GM23338 (cell line): ENCODE measurements at regions not wholly inside any gene's neighbourhood (a gene's known extent, or its start where the extent isn't known, plus 50 kb on each side); places are given as distances from the start of the nearest gene placed in this dataset.

ENCODE experiments used
- ATAC-seq: fragments of 200-7000 bp; cut with Tn5 transposase; 3 replicates; pipeline ENCODE4 v1.9.1; 2020
- DNase-seq: peaks from one replicate; pipeline ENCODE4 v3.0.0-alpha.2; 2015; ENCODE audit warnings: low spot score
- H2AFZ ChIP-seq: fragments of 200-600 bp; sonication (generic); 2 replicates; pipeline ENCODE4 v1.8.0; 2016; ENCODE audit warnings: antibody characterized with exemption, mild to moderate bottlenecking, moderate library complexity
- H3F3A ChIP-seq: fragments of 200-600 bp; sonication (generic); replicated peaks from 2 replicates; pipeline ENCODE4 v1.8.0; 2017; ENCODE audit warnings: antibody characterized with exemption, mixed run types, low read depth
- H3K27ac ChIP-seq: fragments of 200-600 bp; sonication (generic); 2 replicates; pipeline ENCODE4 v1.6.1; 2016; ENCODE audit warnings: low read depth
- H3K27me3 ChIP-seq: fragments of 200-600 bp; sonication (generic); 2 replicates; pipeline ENCODE4 v1.8.0; 2016; ENCODE audit warnings: mild to moderate bottlenecking, mixed run types, moderate library complexity; ENCODE audit not compliant: insufficient read depth
- H3K36me3 ChIP-seq: fragments of 200-600 bp; sonication (generic); 2 replicates; pipeline ENCODE4 v1.8.0; 2016; ENCODE audit warnings: mild to moderate bottlenecking; ENCODE audit not compliant: insufficient read depth
- H3K4me1 ChIP-seq: fragments of 200-600 bp; sonication (generic); 2 replicates; pipeline ENCODE4 v1.8.0; 2016; ENCODE audit warnings: mild to moderate bottlenecking, moderate library complexity; ENCODE audit not compliant: insufficient read depth
- H3K4me2 ChIP-seq: fragments of 200-600 bp; sonication (generic); 2 replicates; pipeline ENCODE4 v1.7.1; 2017; ENCODE audit warnings: mixed run types
- H3K4me3 ChIP-seq: fragments of 200-600 bp; sonication (generic); 2 replicates; pipeline ENCODE4 v1.6.1; 2016; ENCODE audit warnings: mixed run types
- H3K79me2 ChIP-seq: fragments of 200-600 bp; sonication (generic); replicated peaks from 2 replicates; pipeline ENCODE4 v1.8.0; 2017; ENCODE audit warnings: mild to moderate bottlenecking; ENCODE audit not compliant: insufficient read depth
- H3K9me2 ChIP-seq: fragments of 200-600 bp; sonication (generic); 2 replicates; pipeline ENCODE4 v1.8.0; 2017; ENCODE audit not compliant: insufficient read depth
- H4K20me1 ChIP-seq: fragments of 200-600 bp; sonication (generic); replicated peaks from 2 replicates; pipeline ENCODE4 v1.8.0; 2017; ENCODE audit warnings: mild to moderate bottlenecking; ENCODE audit not compliant: insufficient read depth
- H3K27ac Mint-ChIP-seq: 2 replicates; pipeline ENCODE4 v1.8.0; 2020; ENCODE audit warnings: inconsistent platforms, mild to moderate bottlenecking, moderate library complexity, mixed read lengths
- H3K27me3 Mint-ChIP-seq: 3 replicates; pipeline ENCODE4 v1.8.0; 2022; ENCODE audit warnings: low read depth, mild to moderate bottlenecking, moderate library complexity, mixed read lengths, inconsistent platforms; ENCODE audit not compliant: insufficient read depth, poor library complexity
- H3K36me3 Mint-ChIP-seq: 3 replicates; pipeline ENCODE4 v1.8.0; 2021; ENCODE audit warnings: low read depth, mild to moderate bottlenecking, inconsistent platforms, moderate library complexity, mixed read lengths
- H3K4me1 Mint-ChIP-seq: 3 replicates; pipeline ENCODE4 v1.8.0; 2020; ENCODE audit warnings: mild to moderate bottlenecking, inconsistent platforms, mixed read lengths
- H3K4me3 Mint-ChIP-seq: 3 replicates; pipeline ENCODE4 v1.8.0; 2021; ENCODE audit warnings: moderate library complexity, mild to moderate bottlenecking, inconsistent platforms, mixed read lengths
- H3K9me3 Mint-ChIP-seq: 3 replicates; pipeline ENCODE4 v1.8.0; 2020; ENCODE audit warnings: moderate library complexity, mild to moderate bottlenecking, inconsistent platforms, mixed read lengths
- EZH2phosphoT487 ChIP-seq: fragments of 200-600 bp; sonication (generic); IDR thresholded peaks from one replicate; pipeline ENCODE4 v1.8.1; 2018; ENCODE audit warnings: antibody characterized with exemption; ENCODE audit not compliant: unreplicated experiment
- JUNB ChIP-seq: IDR thresholded peaks from one replicate; pipeline ENCODE4 v1.6.1; 2016; ENCODE audit warnings: antibody characterized with exemption; ENCODE audit not compliant: unreplicated experiment
- POLR2AphosphoS5 ChIP-seq: IDR thresholded peaks from 2 replicates; pipeline ENCODE4 v1.6.1; 2016; ENCODE audit warnings: antibody characterized with exemption, low read depth
- STAT1 ChIP-seq: IDR thresholded peaks from one replicate; pipeline ENCODE4 v1.6.1; 2016; ENCODE audit warnings: antibody characterized with exemption; ENCODE audit not compliant: unreplicated experiment
- TF ChIP-seq, protein P1 (sequence below): IDR thresholded peaks from one replicate; pipeline ENCODE4 v1.6.1; 2018; ENCODE audit warnings: antibody characterized with exemption; ENCODE audit not compliant: unreplicated experiment
- TF ChIP-seq, protein P2 (sequence below): IDR thresholded peaks from 2 replicates; pipeline ENCODE4 v1.6.1; 2016; ENCODE audit warnings: antibody characterized with exemption
- TF ChIP-seq, protein P3 (sequence below), 2 experiments: fragments of 200-600 bp in 1 of 2; sonication (generic) in 1 of 2; conservative IDR thresholded peaks; 2 replicates each; pipeline versions ENCODE4 v1.5.1 to v1.6.1; 2016 to 2017; ENCODE audit warnings: antibody characterized with exemption in 2 of 2, low read depth in 2 of 2, mild to moderate bottlenecking in 2 of 2, moderate library complexity in 1 of 2
- TF ChIP-seq, protein P4 (sequence below): fragments of 250-450 bp; sonication (Bioruptor Pico); IDR thresholded peaks from 2 replicates; pipeline ENCODE4 v1.5.0; 2020; ENCODE audit warnings: mild to moderate bottlenecking, moderate library complexity

DNA sequence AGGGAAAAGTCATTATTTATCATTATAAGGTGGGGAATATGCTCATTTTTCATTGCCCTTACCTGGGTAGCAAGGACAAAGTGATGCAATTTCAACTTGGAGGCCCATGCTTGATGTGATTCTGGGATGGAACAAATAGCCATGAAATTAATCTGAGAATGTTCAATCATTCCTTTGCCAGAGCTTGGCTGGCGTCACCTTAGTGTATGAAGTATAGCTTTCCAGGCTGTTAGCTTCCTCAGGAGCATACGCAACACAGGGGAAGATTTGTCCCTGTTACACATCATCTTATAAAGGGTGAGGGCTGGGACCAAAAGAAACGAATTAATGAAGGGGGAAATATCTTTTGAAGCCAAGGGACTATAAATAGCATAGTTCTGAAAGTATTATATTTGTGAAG is 91.4 kb upstream of the DEPDC1 start:
- Histone ChIP-seq H3K27ac (no peak overlapping the region), H3K4me3 (no peak overlapping the region), H2AFZ (no peak overlapping the region), H3K9me2 (no peaks in the 10 kb centered on the region), H3K79me2 (no peaks in the 10 kb centered on the region), H3K27me3 (no peaks in the 10 kb centered on the region), H4K20me1 (no peaks in the 10 kb centered on the region), H3K36me3 (no peaks in the 10 kb centered on the region), H3K4me2 (no peak overlapping the region), H3F3A (no peaks in the 10 kb centered on the region), H3K4me1 (no peaks in the 10 kb centered on the region)
- Mint-ChIP-seq H3K27ac (no peak overlapping the region), H3K27me3 (no peaks in the 10 kb centered on the region), H3K36me3 (no peaks in the 10 kb centered on the region; the same call in 2 of the 3 replicates), H3K4me3 (no peak overlapping the region), H3K9me3 (peaks cover 6% of the 10 kb centered on the region), H3K4me1 (no peaks in the 10 kb centered on the region)
- ATAC-seq (no peak), DNase-seq (no peak)
- TF ChIP-seq, protein P1, sequence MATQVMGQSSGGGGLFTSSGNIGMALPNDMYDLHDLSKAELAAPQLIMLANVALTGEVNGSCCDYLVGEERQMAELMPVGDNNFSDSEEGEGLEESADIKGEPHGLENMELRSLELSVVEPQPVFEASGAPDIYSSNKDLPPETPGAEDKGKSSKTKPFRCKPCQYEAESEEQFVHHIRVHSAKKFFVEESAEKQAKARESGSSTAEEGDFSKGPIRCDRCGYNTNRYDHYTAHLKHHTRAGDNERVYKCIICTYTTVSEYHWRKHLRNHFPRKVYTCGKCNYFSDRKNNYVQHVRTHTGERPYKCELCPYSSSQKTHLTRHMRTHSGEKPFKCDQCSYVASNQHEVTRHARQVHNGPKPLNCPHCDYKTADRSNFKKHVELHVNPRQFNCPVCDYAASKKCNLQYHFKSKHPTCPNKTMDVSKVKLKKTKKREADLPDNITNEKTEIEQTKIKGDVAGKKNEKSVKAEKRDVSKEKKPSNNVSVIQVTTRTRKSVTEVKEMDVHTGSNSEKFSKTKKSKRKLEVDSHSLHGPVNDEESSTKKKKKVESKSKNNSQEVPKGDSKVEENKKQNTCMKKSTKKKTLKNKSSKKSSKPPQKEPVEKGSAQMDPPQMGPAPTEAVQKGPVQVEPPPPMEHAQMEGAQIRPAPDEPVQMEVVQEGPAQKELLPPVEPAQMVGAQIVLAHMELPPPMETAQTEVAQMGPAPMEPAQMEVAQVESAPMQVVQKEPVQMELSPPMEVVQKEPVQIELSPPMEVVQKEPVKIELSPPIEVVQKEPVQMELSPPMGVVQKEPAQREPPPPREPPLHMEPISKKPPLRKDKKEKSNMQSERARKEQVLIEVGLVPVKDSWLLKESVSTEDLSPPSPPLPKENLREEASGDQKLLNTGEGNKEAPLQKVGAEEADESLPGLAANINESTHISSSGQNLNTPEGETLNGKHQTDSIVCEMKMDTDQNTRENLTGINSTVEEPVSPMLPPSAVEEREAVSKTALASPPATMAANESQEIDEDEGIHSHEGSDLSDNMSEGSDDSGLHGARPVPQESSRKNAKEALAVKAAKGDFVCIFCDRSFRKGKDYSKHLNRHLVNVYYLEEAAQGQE = no peak
- no peak for TF ChIP-seq EZH2phosphoT487
- TF ChIP-seq POLR2AphosphoS5 = no peak
- TF ChIP-seq, protein P2, sequence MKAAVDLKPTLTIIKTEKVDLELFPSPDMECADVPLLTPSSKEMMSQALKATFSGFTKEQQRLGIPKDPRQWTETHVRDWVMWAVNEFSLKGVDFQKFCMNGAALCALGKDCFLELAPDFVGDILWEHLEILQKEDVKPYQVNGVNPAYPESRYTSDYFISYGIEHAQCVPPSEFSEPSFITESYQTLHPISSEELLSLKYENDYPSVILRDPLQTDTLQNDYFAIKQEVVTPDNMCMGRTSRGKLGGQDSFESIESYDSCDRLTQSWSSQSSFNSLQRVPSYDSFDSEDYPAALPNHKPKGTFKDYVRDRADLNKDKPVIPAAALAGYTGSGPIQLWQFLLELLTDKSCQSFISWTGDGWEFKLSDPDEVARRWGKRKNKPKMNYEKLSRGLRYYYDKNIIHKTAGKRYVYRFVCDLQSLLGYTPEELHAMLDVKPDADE = no peak
- TF ChIP-seq, protein P3, sequence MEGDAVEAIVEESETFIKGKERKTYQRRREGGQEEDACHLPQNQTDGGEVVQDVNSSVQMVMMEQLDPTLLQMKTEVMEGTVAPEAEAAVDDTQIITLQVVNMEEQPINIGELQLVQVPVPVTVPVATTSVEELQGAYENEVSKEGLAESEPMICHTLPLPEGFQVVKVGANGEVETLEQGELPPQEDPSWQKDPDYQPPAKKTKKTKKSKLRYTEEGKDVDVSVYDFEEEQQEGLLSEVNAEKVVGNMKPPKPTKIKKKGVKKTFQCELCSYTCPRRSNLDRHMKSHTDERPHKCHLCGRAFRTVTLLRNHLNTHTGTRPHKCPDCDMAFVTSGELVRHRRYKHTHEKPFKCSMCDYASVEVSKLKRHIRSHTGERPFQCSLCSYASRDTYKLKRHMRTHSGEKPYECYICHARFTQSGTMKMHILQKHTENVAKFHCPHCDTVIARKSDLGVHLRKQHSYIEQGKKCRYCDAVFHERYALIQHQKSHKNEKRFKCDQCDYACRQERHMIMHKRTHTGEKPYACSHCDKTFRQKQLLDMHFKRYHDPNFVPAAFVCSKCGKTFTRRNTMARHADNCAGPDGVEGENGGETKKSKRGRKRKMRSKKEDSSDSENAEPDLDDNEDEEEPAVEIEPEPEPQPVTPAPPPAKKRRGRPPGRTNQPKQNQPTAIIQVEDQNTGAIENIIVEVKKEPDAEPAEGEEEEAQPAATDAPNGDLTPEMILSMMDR (conservative IDR thresholded peaks at IDR 0.05; ENCODE audit: low read depth in 2 of 2) = no peak
- TF ChIP-seq JUNB = no peak
- TF ChIP-seq, protein P4, sequence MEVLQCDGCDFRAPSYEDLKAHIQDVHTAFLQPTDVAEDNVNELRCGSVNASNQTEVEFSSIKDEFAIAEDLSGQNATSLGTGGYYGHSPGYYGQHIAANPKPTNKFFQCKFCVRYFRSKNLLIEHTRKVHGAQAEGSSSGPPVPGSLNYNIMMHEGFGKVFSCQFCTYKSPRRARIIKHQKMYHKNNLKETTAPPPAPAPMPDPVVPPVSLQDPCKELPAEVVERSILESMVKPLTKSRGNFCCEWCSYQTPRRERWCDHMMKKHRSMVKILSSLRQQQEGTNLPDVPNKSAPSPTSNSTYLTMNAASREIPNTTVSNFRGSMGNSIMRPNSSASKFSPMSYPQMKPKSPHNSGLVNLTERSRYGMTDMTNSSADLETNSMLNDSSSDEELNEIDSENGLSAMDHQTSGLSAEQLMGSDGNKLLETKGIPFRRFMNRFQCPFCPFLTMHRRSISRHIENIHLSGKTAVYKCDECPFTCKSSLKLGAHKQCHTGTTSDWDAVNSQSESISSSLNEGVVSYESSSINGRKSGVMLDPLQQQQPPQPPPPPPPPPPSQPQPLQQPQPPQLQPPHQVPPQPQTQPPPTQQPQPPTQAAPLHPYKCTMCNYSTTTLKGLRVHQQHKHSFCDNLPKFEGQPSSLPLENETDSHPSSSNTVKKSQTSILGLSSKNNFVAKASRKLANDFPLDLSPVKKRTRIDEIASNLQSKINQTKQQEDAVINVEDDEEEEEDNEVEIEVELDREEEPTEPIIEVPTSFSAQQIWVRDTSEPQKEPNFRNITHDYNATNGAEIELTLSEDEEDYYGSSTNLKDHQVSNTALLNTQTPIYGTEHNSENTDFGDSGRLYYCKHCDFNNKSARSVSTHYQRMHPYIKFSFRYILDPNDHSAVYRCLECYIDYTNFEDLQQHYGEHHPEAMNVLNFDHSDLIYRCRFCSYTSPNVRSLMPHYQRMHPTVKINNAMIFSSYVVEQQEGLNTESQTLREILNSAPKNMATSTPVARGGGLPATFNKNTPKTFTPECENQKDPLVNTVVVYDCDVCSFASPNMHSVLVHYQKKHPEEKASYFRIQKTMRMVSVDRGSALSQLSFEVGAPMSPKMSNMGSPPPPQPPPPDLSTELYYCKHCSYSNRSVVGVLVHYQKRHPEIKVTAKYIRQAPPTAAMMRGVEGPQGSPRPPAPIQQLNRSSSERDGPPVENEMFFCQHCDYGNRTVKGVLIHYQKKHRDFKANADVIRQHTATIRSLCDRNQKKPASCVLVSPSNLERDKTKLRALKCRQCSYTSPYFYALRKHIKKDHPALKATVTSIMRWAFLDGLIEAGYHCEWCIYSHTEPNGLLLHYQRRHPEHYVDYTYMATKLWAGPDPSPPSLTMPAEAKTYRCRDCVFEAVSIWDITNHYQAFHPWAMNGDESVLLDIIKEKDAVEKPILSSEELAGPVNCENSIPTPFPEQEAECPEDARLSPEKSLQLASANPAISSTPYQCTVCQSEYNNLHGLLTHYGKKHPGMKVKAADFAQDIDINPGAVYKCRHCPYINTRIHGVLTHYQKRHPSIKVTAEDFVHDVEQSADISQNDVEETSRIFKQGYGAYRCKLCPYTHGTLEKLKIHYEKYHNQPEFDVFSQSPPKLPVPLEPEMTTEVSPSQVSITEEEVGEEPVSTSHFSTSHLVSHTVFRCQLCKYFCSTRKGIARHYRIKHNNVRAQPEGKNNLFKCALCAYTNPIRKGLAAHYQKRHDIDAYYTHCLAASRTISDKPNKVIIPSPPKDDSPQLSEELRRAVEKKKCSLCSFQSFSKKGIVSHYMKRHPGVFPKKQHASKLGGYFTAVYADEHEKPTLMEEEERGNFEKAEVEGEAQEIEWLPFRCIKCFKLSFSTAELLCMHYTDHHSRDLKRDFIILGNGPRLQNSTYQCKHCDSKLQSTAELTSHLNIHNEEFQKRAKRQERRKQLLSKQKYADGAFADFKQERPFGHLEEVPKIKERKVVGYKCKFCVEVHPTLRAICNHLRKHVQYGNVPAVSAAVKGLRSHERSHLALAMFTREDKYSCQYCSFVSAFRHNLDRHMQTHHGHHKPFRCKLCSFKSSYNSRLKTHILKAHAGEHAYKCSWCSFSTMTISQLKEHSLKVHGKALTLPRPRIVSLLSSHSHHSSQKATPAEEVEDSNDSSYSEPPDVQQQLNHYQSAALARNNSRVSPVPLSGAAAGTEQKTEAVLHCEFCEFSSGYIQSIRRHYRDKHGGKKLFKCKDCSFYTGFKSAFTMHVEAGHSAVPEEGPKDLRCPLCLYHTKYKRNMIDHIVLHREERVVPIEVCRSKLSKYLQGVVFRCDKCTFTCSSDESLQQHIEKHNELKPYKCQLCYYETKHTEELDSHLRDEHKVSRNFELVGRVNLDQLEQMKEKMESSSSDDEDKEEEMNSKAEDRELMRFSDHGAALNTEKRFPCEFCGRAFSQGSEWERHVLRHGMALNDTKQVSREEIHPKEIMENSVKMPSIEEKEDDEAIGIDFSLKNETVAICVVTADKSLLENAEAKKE (CRISPR knock-in tag) = no peak
- no peak for TF ChIP-seq STAT1
